ENCODE measurements at regions not wholly inside any gene's neighbourhood (a gene's known extent, or its start where the extent isn't known, plus 50 kb on each side); places are given as distances from the start of the nearest gene placed in this dataset.

GRCh38 chr10:44322137-44322536 lies 62.8 kb downstream of the CXCL12 start:
- Histone ChIP-seq H3K27ac (no peak overlapping the region), H3K27me3 (no peaks in the 10 kb centered on the region), H3K9me3 (no peaks in the 10 kb centered on the region), H3K36me3 (no peaks in the 10 kb centered on the region), H3K4me3 (no peak overlapping the region), H3K4me1 (peaks cover 0 to 33% (median 13%) of the 10 kb centered on the region in 9 donors)
- WGBS, 2 donors, result 91 to 93% methylated on average over 2 of the region's 2 CpGs
- no peak for DNase-seq
- no peak for ATAC-seq
- no peak for TF ChIP-seq CTCF (IDR thresholded peaks at IDR 0.05)
- intact Hi-C loops (cut with DNase I), result no loop called here

- Histone ChIP-seq H3K4me3 (no peak overlapping the region), H3K27ac (no peak overlapping the region), H3K4me1 (peaks cover 0 to 19% (median 10%) of the 10 kb centered on the region in 9 donors), H3K27me3 (no peaks in the 10 kb centered on the region), H3K9me3 (no peaks in the 10 kb centered on the region), H3K36me3 (no peaks in the 10 kb centered on the region)
- TF ChIP-seq CTCF (IDR thresholded peaks at IDR 0.05), result no peak
- intact Hi-C loops (cut with DNase I), result no loop called here
- 32 to 53% methylated on average over 3 of the region's 3 CpGs for WGBS, 2 donors
- DNase-seq (no peak), ATAC-seq (peak in 1 of 8 donors; percentile 61)
Observed at GRCh38 chr10:44320756-44321155, 64.1 kb downstream of the CXCL12 start.

- no peak overlapping the region for H3K27ac ChIP-seq
- no peak for TF ChIP-seq CTCF (IDR thresholded peaks at IDR 0.05)
- DNase-seq (no peak), ATAC-seq (no peak)
- intact Hi-C loops (cut with DNase I), result loop anchor here in 7 of 10 donors (5.0 to 10.0 kb wide), 6 partner anchors 64 to 636 kb away; partner anchors contain the start of gene CXCL12 (in 1 of the 7)
- 94 to 96% methylated on average over 3 of the region's 3 CpGs for WGBS, 2 donors
- H3K36me3 ChIP-seq, result no peaks in the 10 kb centered on the region
- peaks cover 0 to 19% (median 10%) of the 10 kb centered on the region in 9 donors for H3K4me1 ChIP-seq
- H3K4me3 ChIP-seq, result no peak overlapping the region
- H3K27me3 ChIP-seq, result no peaks in the 10 kb centered on the region
- H3K9me3 ChIP-seq, result no peaks in the 10 kb centered on the region
Observed at GRCh38 chr10:44317856-44318255, 67.0 kb downstream of the CXCL12 start.

GRCh38 chr10:44316922-44317215 lies 68.0 kb downstream of the CXCL12 start:
- Histone ChIP-seq H3K36me3 (no peaks in the 10 kb centered on the region), H3K27ac (no peak overlapping the region), H3K4me1 (peaks cover 0 to 19% (median 10%) of the 10 kb centered on the region in 9 donors), H3K9me3 (no peaks in the 10 kb centered on the region), H3K4me3 (no peak overlapping the region), H3K27me3 (no peaks in the 10 kb centered on the region)
- WGBS, 2 donors, result 82 to 94% methylated on average over 8 of the region's 8 CpGs
- ATAC-seq (no peak), DNase-seq (no peak)
- TF ChIP-seq CTCF (IDR thresholded peaks at IDR 0.05), result no peak
- intact Hi-C loops (cut with DNase I), result loop anchor here in 7 of 10 donors (5.0 to 10.0 kb wide), 6 partner anchors 65 to 635 kb away; partner anchors contain the start of gene CXCL12 (in 1 of the 7)

Data from heart right ventricle (tissue), 16 donors.